CD14-positive monocyte (primary cell): ENCODE measurements at regions not wholly inside any gene's neighbourhood (a gene's known extent, or its start where the extent isn't known, plus 50 kb on each side); places are given as distances from the start of the nearest gene placed in this dataset.
"Not testable (repeated sequence)": the region's sequence is repeated elsewhere in the genome, so short reads cannot be mapped to it uniquely, and the experiment has no call there.

Experiments used
- DNase-seq, 3 donors: peaks; one replicate each; pipeline ENCODE4 v3.0.0-alpha.2; 2011 to 2022
- H2AFZ ChIP-seq: 2 replicates; pipeline ENCODE4 v1.6.0; 2012; ENCODE audit warnings: mild to moderate bottlenecking, low read depth, low read length, inconsistent platforms; ENCODE audit not compliant: insufficient read depth, poor library complexity, severe bottlenecking
- H3K27ac ChIP-seq, 2 donors: 1 replicate in 1 of 2; 2 replicates in 1 of 2; pipeline ENCODE4 v1.5.1; 2012 to 2013; ENCODE audit warnings: low read length in 2 of 2, control low read depth in 1 of 2, inconsistent platforms in 1 of 2, low read depth in 1 of 2, mild to moderate bottlenecking in 1 of 2
- H3K27me3 ChIP-seq, 2 donors: one replicate each; pipeline versions ENCODE4 v1.6.0 to v1.6.1; 2011 to 2013; ENCODE audit warnings: low read length in 2 of 2; ENCODE audit not compliant: control insufficient read depth in 2 of 2, insufficient read depth in 2 of 2
- H3K36me3 ChIP-seq, 2 donors: replicated peaks in 1 of 2; 1 replicate in 1 of 2; 2 replicates in 1 of 2; pipeline versions ENCODE4 v1.5.1 to v1.6.1; 2012 to 2013; ENCODE audit warnings: low read length in 2 of 2, control low read depth in 1 of 2, inconsistent platforms in 1 of 2, mild to moderate bottlenecking in 1 of 2; ENCODE audit not compliant: insufficient read depth in 2 of 2, control insufficient read depth in 1 of 2
- H3K4me1 ChIP-seq, 2 donors: 1 replicate in 1 of 2; 2 replicates in 1 of 2; pipeline versions ENCODE4 v1.5.1 to v1.6.1; 2012 to 2013; ENCODE audit warnings: low read length in 2 of 2, control low read depth in 1 of 2, inconsistent platforms in 1 of 2, mild to moderate bottlenecking in 1 of 2, moderate library complexity in 1 of 2; ENCODE audit not compliant: insufficient read depth in 2 of 2, control insufficient read depth in 1 of 2
- H3K4me2 ChIP-seq: replicated peaks from 2 replicates; pipeline ENCODE3; 2012; ENCODE audit warnings: low read length, moderate library complexity, mild to moderate bottlenecking; ENCODE audit not compliant: poor library complexity, severe bottlenecking; ENCODE audit errors: extremely low read depth
- H3K4me3 ChIP-seq, 3 experiments: fragments of 200-600 bp in 1 of 3; sonication (generic) in 1 of 3; replicated peaks in 1 of 3; 1 replicate in 2 of 3; 2 replicates in 1 of 3; pipeline ENCODE4 v1.5.1; 2011 to 2013; ENCODE audit warnings: low read length in 3 of 3, mild to moderate bottlenecking in 3 of 3, control low read depth in 2 of 3, low read depth in 2 of 3, inconsistent platforms in 1 of 3, moderate library complexity in 1 of 3
- H3K79me2 ChIP-seq: 2 replicates; pipeline ENCODE4 v1.6.0; 2012; ENCODE audit warnings: mild to moderate bottlenecking, control low read depth, inconsistent platforms, low read length, moderate library complexity; ENCODE audit not compliant: insufficient read depth
- H3K9ac ChIP-seq: 2 replicates; pipeline ENCODE4 v1.6.0; 2017; ENCODE audit warnings: low read length, mild to moderate bottlenecking; ENCODE audit not compliant: insufficient read depth, poor library complexity, severe bottlenecking
- H3K9me3 ChIP-seq, 2 donors: replicated peaks in 1 of 2; 1 replicate in 1 of 2; 2 replicates in 1 of 2; pipeline versions ENCODE4 v1.5.1 to v1.6.1; 2012 to 2013; ENCODE audit warnings: low read length in 2 of 2, control low read depth in 1 of 2; ENCODE audit not compliant: control insufficient read depth in 1 of 2, insufficient read depth in 1 of 2
- H4K20me1 ChIP-seq: 2 replicates; pipeline ENCODE4 v1.6.0; 2012; ENCODE audit warnings: mild to moderate bottlenecking, low read length, control low read depth, moderate library complexity; ENCODE audit not compliant: insufficient read depth
- H3K27ac Mint-ChIP-seq, 7 donors: one replicate each; pipeline ENCODE4 v1.8.0; 2020; ENCODE audit warnings: mild to moderate bottlenecking in 7 of 7, mixed read lengths in 7 of 7, moderate library complexity in 6 of 7, inconsistent platforms in 2 of 7
- H3K27me3 Mint-ChIP-seq, 3 donors: one replicate each; pipeline ENCODE4 v1.8.0; 2021 to 2022; ENCODE audit warnings: low read depth in 3 of 3, mild to moderate bottlenecking in 3 of 3, mixed read lengths in 3 of 3, moderate library complexity in 3 of 3, inconsistent platforms in 1 of 3
- H3K36me3 Mint-ChIP-seq, 2 donors: one replicate each; pipeline ENCODE4 v1.8.0; 2020; ENCODE audit warnings: mixed read lengths in 2 of 2, inconsistent platforms in 1 of 2, mild to moderate bottlenecking in 1 of 2
- H3K4me1 Mint-ChIP-seq: one replicate; pipeline ENCODE4 v1.8.0; 2020; ENCODE audit warnings: mild to moderate bottlenecking, mixed read lengths
- H3K4me3 Mint-ChIP-seq, 2 donors: one replicate each; pipeline ENCODE4 v1.8.0; 2020; ENCODE audit warnings: mild to moderate bottlenecking in 2 of 2, mixed read lengths in 2 of 2, moderate library complexity in 1 of 2
- H3K9me3 Mint-ChIP-seq, 7 donors: one replicate each; pipeline ENCODE4 v1.8.0; 2020 to 2022; ENCODE audit warnings: mixed read lengths in 7 of 7, mild to moderate bottlenecking in 6 of 7, moderate library complexity in 6 of 7, inconsistent platforms in 2 of 7
- CTCF ChIP-seq: fragments of 200-600 bp; IDR thresholded peaks from one replicate; pipeline ENCODE4 v1.8.0; 2022; ENCODE audit warnings: antibody characterized with exemption, mild to moderate bottlenecking
- WGBS: methylation state at CpG from one replicate; pipeline ENCODE4 v1.1.5; 2013; ENCODE audit warnings: missing lambda C conversion rate; ENCODE audit not compliant: insufficient coverage; 5-methylcytosine and 5-hydroxymethylcytosine counted together
- intact Hi-C, 2 donors: fragments of 100-400 bp; cut with micrococcal nuclease; formaldehyde crosslinking; loops; one replicate each; pipeline versions ENCODE4 v1.15.0 to v1.15.1; 2023

DNA sequence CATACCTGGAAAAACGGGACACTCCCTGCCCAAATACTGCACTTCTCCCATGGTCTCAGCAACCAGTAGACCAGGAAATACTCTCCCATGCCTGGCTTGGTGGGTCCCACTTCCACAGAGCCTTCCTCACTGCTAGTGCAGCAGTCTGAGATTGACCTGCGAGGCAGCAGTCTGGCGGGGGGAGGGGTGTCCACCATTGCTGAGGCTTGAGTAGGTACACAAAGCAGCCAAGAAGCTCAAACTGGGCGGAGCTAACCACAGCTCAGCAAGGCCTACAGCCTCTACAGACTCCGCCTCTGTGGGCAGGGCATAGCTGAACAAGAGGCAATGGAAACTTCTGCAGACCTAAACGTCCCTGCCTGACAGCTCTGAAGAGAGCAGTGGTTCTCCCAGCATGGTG lies 191.5 kb upstream of the FTMT start:
- no peak overlapping the region for H3K4me3 Mint-ChIP-seq
- H3K27me3 Mint-ChIP-seq, result no peaks in the 10 kb centered on the region
- H3K4me1 Mint-ChIP-seq, result no peaks in the 10 kb centered on the region
- H3K4me1 ChIP-seq, result no peaks in the 10 kb centered on the region
- H3K27ac Mint-ChIP-seq, result no peak overlapping the region
- H3K36me3 ChIP-seq, result no peaks in the 10 kb centered on the region
- H3K9me3 ChIP-seq, result peaks cover 9 to 10% of the 10 kb centered on the region in 2 donors
- intact Hi-C loops, result no loop called here
- no peak overlapping the region for H3K27ac ChIP-seq
- no peak for TF ChIP-seq CTCF
- no peak overlapping the region for H3K4me3 ChIP-seq
- no peaks in the 10 kb centered on the region for H4K20me1 ChIP-seq
- no peak overlapping the region for H3K4me2 ChIP-seq
- H3K9ac ChIP-seq, result no peak overlapping the region
- DNase-seq, result no peak
- H2AFZ ChIP-seq, result no peak overlapping the region
- WGBS, result 82% methylated on average over 6 of the region's 6 CpGs
- no peaks in the 10 kb centered on the region for H3K27me3 ChIP-seq
- peaks cover 5 to 24% (median 7%) of the 10 kb centered on the region in 7 donors for H3K9me3 Mint-ChIP-seq
- H3K79me2 ChIP-seq, result no peaks in the 10 kb centered on the region
- no peaks in the 10 kb centered on the region for H3K36me3 Mint-ChIP-seq

DNA sequence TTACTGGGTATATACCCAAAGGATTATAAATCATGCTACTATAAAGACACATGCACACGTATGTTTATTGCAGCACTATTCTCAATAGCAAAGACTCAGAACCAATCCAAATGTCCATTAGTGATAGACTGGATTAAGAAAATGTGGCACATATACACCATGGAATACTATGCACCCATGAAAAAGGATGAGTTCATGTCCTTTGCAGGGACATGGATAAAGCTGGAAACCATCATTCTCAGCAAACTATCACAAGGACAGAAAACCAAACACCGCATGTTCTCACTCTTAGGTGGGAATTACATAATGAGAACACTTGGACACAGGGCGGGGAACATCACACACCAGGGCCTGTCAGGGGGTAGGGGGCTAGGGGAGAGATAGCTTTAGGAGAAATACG lies 186.1 kb upstream of the FTMT start:
- H3K4me2 ChIP-seq, intact Hi-C loops, H3K9ac ChIP-seq, H3K36me3 ChIP-seq, H2AFZ ChIP-seq, DNase-seq, H3K4me1 ChIP-seq, H3K4me1 Mint-ChIP-seq, H3K27ac Mint-ChIP-seq, H3K27me3 Mint-ChIP-seq, H3K9me3 ChIP-seq, H3K79me2 ChIP-seq, H3K36me3 Mint-ChIP-seq, H3K4me3 ChIP-seq, H3K4me3 Mint-ChIP-seq, H3K27me3 ChIP-seq, H3K27ac ChIP-seq, H4K20me1 ChIP-seq: not testable (repeated sequence)
- peaks cover 0 to 23% (median 5%) of the 10 kb centered on the region in 7 donors for H3K9me3 Mint-ChIP-seq
- WGBS, result no CpG with 5 or more reads among the region's 4 CpGs
